MCF 10A (cell line): ENCODE measurements at regions not wholly inside any gene's neighbourhood (a gene's known extent, or its start where the extent isn't known, plus 50 kb on each side); places are given as distances from the start of the nearest gene placed in this dataset.

Experiments used
- BruUV-seq: library from RNA; stranded (reverse); fragments of 400-500 nt; replicated peaks from 2 replicates; lab custom pipeline; 2021; lab: Mats Ljungman, UMichigan
- CTCF ChIA-PET: fragments of 300-600 bp; sonication (Branson Sonifier 250); formaldehyde crosslinking; extraction: SDS; loops from one replicate; lab custom pipeline; 2021; ENCODE audit warnings: antibody characterized with exemption, inconsistent platforms; lab: Yijun Ruan, JAX
- POLR2A ChIA-PET: fragments of 300-600, 350-650 bp; sonication (Branson Sonifier 250); formaldehyde crosslinking; extraction: SDS; loops from one replicate; lab custom pipeline; 2020; ENCODE audit warnings: antibody characterized with exemption, inconsistent platforms; lab: Yijun Ruan, JAX
- DNase-seq: peaks from one replicate; pipeline ENCODE4 v3.0.0-alpha.2; 2018; ENCODE audit not compliant: unreplicated experiment
- H3K27ac Mint-ChIP-seq: one replicate; pipeline ENCODE4 v1.8.0; 2022; ENCODE audit warnings: mild to moderate bottlenecking, low read depth, mixed read lengths; ENCODE audit not compliant: unreplicated experiment
- H3K27me3 Mint-ChIP-seq: one replicate; pipeline ENCODE4 v1.8.0; 2022; ENCODE audit warnings: mixed read lengths; ENCODE audit not compliant: insufficient read depth, unreplicated experiment
- H3K36me3 Mint-ChIP-seq: one replicate; pipeline ENCODE4 v1.8.0; 2022; ENCODE audit warnings: mild to moderate bottlenecking, moderate library complexity, mixed read lengths; ENCODE audit not compliant: insufficient read depth, unreplicated experiment
- H3K4me1 Mint-ChIP-seq: one replicate; pipeline ENCODE4 v1.8.0; 2022; ENCODE audit warnings: mixed read lengths; ENCODE audit not compliant: insufficient read depth, unreplicated experiment
- H3K4me3 Mint-ChIP-seq: one replicate; pipeline ENCODE4 v1.8.0; 2022; ENCODE audit warnings: mild to moderate bottlenecking, moderate library complexity, mixed read lengths; ENCODE audit not compliant: unreplicated experiment
- H3K9me3 Mint-ChIP-seq: one replicate; pipeline ENCODE4 v1.8.0; 2022; ENCODE audit warnings: mixed read lengths; ENCODE audit not compliant: unreplicated experiment
- intact Hi-C: fragments of 100-400 bp; cut with micrococcal nuclease; formaldehyde crosslinking; loops from 2 replicates; pipeline ENCODE4 v1.14.1; 2022
- TF ChIP-seq, protein P1 (sequence below): fragments of 200-600 bp; IDR thresholded peaks from one replicate; pipeline ENCODE4 v1.8.0; 2022; ENCODE audit warnings: antibody characterized with exemption, mild to moderate bottlenecking; ENCODE audit not compliant: unreplicated experiment

DNA sequence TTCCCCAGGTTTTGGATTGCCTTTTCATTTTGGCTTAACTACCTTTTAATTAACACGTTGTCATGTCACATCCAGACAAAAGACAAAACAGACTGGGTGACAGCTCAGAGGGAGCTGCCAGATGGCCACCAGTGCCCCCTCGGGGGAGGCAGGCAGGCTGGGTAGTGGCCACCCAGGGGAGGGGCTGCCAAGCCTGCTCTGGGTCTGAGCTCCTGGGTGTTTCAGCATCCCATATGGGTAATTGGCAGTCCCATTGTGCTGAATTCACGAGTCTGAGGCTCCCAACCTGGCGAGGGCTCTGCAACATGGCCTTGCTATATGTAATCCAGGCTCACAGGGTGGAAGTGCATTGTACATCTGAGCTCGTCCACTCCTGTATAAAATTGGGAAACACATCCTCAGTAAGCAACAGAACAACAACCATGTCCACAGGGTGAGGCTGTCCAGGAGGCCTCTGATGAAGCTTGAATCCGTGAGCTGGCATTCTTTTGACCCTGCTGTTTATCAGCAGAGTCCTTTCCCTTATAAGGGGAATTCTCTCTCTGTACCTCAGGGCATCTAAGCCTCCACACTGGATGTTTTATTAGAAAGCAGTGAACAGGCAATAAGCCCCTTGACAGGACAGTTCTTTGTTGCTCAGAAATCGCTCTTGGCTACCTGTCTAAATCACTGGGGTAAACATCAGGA, 111.7 kb upstream of the SLC22A23 start:
- Mint-ChIP-seq H3K36me3 (no peaks in the 10 kb centered on the region), H3K4me3 (no peak overlapping the region), H3K27me3 (no peaks in the 10 kb centered on the region), H3K4me1 (no peaks in the 10 kb centered on the region), H3K27ac (no peak overlapping the region), H3K9me3 (no peaks in the 10 kb centered on the region)
- BruUV-seq: no TSS peak
- ChIA-PET POLR2A (interaction anchor here (1.4 kb wide), 1 partner anchor 9 kb away, joined by 4 read pairs; no protein-coding TSS in a partner anchor), CTCF (no interaction called here)
- TF ChIP-seq, protein P1, sequence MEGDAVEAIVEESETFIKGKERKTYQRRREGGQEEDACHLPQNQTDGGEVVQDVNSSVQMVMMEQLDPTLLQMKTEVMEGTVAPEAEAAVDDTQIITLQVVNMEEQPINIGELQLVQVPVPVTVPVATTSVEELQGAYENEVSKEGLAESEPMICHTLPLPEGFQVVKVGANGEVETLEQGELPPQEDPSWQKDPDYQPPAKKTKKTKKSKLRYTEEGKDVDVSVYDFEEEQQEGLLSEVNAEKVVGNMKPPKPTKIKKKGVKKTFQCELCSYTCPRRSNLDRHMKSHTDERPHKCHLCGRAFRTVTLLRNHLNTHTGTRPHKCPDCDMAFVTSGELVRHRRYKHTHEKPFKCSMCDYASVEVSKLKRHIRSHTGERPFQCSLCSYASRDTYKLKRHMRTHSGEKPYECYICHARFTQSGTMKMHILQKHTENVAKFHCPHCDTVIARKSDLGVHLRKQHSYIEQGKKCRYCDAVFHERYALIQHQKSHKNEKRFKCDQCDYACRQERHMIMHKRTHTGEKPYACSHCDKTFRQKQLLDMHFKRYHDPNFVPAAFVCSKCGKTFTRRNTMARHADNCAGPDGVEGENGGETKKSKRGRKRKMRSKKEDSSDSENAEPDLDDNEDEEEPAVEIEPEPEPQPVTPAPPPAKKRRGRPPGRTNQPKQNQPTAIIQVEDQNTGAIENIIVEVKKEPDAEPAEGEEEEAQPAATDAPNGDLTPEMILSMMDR: no peak
- intact Hi-C loops: no loop called here
- DNase-seq: peak; percentile 1

DNA sequence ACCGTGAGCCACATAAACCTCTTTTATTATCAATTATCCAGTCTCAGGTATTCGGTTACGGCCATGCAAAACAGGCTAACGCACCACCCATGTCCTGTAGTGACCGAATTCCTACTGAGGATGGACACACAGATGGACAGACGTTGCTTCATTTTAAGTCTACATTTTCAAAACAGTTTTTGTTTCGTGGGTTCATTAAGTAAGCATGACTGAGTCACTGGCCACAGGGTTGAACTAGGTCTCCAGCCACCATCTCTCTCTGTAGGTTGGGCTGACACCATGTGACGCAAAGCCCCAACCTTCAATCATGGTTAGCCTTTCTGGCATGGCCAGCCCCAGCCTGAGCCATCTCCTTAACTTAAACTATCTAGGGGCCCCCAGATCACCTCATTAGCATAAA, 110.0 kb upstream of the SLC22A23 start:
- Mint-ChIP-seq H3K4me1 (no peaks in the 10 kb centered on the region), H3K9me3 (no peaks in the 10 kb centered on the region), H3K36me3 (no peaks in the 10 kb centered on the region), H3K27ac (no peak overlapping the region), H3K4me3 (no peak overlapping the region), H3K27me3 (no peaks in the 10 kb centered on the region)
- intact Hi-C loops: no loop called here
- POLR2A ChIA-PET: no interaction called here
- CTCF ChIA-PET: no interaction called here
- DNase-seq: peak; percentile 49
- no TSS peak for BruUV-seq
- TF ChIP-seq, protein P1: no peak

DNA sequence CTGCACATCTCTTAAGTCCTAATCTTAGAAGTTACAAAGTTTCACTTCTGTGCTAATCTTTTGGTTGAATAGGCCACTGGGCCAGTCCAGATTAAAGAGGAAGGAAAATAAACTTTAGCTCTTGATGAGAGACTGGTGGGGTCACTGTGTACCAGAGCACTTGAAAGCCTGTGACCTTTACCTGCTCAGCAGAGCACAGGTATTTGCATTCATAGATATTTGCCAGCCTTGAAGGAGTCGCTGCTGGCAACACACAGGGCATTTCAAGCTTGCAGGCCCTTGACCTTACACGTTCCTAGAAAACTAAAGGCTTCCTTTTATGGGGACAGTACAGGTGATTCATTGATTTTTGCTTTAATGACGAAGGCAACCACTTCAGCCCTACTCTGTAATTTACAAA, 108.4 kb upstream of the SLC22A23 start:
- no TSS peak for BruUV-seq
- intact Hi-C loops: no loop called here
- Mint-ChIP-seq H3K4me3 (no peak overlapping the region), H3K27me3 (no peaks in the 10 kb centered on the region), H3K36me3 (no peaks in the 10 kb centered on the region), H3K4me1 (no peaks in the 10 kb centered on the region), H3K9me3 (no peaks in the 10 kb centered on the region), H3K27ac (no peak overlapping the region)
- TF ChIP-seq, protein P1: no peak
- no peak for DNase-seq
- ChIA-PET CTCF (interaction anchor here (0.5 to 0.7 kb wide), 2 partner anchors 25 to 189 kb away, joined by 3 read pairs; no protein-coding TSS in a partner anchor), POLR2A (interaction anchor here (0.5 to 1.5 kb wide), 2 partner anchors 19 to 240 kb away, joined by 3 to 5 read pairs; no protein-coding TSS in a partner anchor)

DNA sequence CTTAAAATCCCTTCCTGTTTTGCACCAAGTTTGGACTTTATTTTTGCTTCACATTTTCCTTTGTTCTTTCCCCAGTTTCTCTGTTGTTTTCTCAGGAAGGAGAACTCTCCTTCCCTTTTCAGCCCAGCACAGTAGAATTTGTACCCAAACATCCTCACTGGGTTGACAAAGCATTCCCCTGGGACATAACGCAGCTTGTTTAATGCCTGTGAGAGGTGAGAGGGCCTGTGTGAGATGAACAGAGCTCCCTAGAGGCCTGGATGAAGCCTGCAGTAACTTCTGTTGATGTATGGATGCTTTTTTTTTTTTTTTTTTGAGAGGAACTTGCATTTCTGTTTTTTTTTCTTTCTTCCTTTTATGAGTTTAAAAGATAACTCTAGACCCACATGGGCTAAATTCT, 104.9 kb upstream of the SLC22A23 start:
- BruUV-seq: no TSS peak
- TF ChIP-seq, protein P1: no peak
- no peaks in the 10 kb centered on the region for H3K36me3 Mint-ChIP-seq
- no peak overlapping the region for H3K27ac Mint-ChIP-seq
- H3K4me1 Mint-ChIP-seq: no peaks in the 10 kb centered on the region
- intact Hi-C loops: no loop called here
- DNase-seq: no peak
- H3K27me3 Mint-ChIP-seq: no peaks in the 10 kb centered on the region
- no peak overlapping the region for H3K4me3 Mint-ChIP-seq
- POLR2A ChIA-PET: interaction anchor here (1.0 to 1.2 kb wide), 3 partner anchors 9 to 35 kb away, joined by 3 to 4 read pairs (median 3); no protein-coding TSS in a partner anchor
- no peaks in the 10 kb centered on the region for H3K9me3 Mint-ChIP-seq
- CTCF ChIA-PET: interaction anchor here (0.6 kb wide), 1 partner anchor 530 kb away, joined by 4 read pairs; no protein-coding TSS in a partner anchor
